VCaP (cell line): ENCODE measurements at regions not wholly inside any gene's neighbourhood (a gene's known extent, or its start where the extent isn't known, plus 50 kb on each side); places are given as distances from the start of the nearest gene placed in this dataset.

ENCODE experiments used
- H3K27ac ChIP-seq: fragments of 450-650 bp; 2 replicates; pipeline ENCODE4 v1.5.1; 2017
- TF ChIP-seq, protein P1 (sequence below): fragments of 450-650 bp; conservative IDR thresholded peaks from 2 replicates; pipeline ENCODE4 v1.5.1; 2017; ENCODE audit warnings: mild to moderate bottlenecking, moderate library complexity

GRCh38 chr5:1973391-1974013 lies 90.8 kb upstream of the IRX4 start:
- H3K27ac ChIP-seq: no peak overlapping the region

GRCh38 chr5:1971944-1972343 lies 89.2 kb upstream of the IRX4 start:
- TF ChIP-seq, protein P1, sequence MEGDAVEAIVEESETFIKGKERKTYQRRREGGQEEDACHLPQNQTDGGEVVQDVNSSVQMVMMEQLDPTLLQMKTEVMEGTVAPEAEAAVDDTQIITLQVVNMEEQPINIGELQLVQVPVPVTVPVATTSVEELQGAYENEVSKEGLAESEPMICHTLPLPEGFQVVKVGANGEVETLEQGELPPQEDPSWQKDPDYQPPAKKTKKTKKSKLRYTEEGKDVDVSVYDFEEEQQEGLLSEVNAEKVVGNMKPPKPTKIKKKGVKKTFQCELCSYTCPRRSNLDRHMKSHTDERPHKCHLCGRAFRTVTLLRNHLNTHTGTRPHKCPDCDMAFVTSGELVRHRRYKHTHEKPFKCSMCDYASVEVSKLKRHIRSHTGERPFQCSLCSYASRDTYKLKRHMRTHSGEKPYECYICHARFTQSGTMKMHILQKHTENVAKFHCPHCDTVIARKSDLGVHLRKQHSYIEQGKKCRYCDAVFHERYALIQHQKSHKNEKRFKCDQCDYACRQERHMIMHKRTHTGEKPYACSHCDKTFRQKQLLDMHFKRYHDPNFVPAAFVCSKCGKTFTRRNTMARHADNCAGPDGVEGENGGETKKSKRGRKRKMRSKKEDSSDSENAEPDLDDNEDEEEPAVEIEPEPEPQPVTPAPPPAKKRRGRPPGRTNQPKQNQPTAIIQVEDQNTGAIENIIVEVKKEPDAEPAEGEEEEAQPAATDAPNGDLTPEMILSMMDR: no peak
- H3K27ac ChIP-seq: no peak overlapping the region

More at GRCh38 chr5:1973391-1974013, 90.8 kb upstream of the IRX4 start:
- TF ChIP-seq, protein P1: no peak

DNA sequence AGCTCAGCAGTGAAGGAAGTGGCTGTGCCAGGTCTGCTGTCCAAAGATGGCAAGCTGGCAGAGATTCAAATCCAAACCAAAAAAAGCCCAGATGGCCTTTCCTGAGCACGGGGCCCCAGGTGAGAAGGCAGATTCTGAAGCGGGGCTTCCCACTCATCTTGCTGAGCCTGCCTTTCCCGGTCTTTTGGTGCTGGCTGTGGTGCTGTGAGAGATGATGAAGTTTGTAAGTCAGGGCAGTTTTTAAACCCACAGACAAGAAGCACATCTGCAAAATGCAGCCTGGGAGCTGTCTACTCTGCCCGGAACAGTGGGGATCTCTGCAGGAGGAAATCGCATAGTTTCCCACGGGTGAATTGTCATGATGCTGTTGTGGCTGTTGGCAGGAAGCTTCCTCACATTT lies 85.0 kb upstream of the IRX4 start:
- no peak overlapping the region for H3K27ac ChIP-seq
- TF ChIP-seq, protein P1: no peak

GRCh38 chr5:1966461-1966860 lies 83.7 kb upstream of the IRX4 start:
- no peak overlapping the region for H3K27ac ChIP-seq
- TF ChIP-seq, protein P1: no peak

DNA sequence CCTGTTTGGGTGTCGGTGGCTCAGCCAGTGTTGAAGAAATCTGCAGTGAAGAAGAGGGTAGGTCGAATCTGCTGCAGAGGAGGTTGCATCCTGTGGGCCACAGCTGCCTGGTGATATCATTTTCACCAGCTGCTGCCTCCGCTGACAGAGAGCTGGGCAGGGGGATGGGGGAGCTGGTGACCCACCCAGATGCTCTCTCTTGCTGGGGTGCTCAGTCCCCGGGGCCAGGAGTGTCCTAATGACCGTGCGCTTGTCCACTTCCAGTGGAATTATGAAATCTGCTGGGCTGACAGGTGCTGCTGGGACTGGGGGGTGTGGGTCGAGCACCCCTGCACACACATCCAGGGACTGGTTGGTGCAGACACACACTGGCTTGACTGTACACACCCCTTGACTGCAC lies 83.2 kb upstream of the IRX4 start:
- TF ChIP-seq, protein P1: no peak
- H3K27ac ChIP-seq: no peak overlapping the region

DNA sequence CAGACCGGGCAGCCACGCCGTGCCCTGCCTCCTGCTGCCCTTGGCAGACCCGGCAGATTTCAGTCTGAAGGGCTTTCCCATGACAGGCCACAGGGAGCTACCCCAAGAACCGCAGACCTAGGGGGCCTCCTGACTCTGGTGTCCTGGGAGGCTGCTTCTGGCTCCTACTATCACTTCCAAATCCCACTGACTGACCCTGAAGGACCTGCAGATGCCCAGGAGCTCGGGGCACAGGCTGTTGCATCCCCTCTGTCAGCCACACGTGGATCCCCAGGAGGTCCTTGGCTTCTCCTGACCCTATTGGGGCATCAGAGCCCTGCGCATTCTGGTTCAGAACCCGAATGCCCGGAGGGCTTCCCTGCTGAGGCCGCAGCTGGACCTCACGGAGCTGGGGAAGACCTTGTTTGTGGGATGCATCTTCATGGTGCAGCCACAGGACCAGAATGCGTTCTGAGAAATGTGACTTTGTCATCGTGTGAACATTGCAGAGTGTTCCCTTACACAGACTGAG lies 81.3 kb upstream of the IRX4 start:
- TF ChIP-seq, protein P1: no peak
- H3K27ac ChIP-seq: no peak overlapping the region

DNA sequence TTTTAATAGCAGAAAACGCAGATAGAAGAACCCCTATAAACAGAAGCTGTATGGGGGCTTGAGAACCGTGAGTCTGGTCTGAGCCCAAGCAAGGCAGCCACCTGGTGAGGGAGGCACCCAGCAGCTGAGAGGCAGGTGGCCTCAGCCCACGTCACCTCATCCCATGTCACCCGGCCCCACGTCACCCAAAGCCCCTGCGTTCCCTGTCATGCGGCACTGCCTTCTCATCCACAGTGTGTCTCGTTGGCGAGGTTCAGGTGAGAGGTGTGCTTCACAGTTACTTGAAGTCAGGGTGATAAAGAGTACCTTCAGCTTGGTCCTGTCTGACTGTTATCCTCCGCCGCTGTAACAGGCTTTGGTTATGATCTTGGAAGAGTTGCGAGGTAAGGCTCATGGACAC lies 80.6 kb upstream of the IRX4 start:
- TF ChIP-seq, protein P1: no peak
- H3K27ac ChIP-seq: no peak overlapping the region
